Globus pallidus (tissue), 1 donor: ENCODE measurements at regions not wholly inside any gene's neighbourhood (a gene's known extent, or its start where the extent isn't known, plus 50 kb on each side); places are given as distances from the start of the nearest gene placed in this dataset.
"Not testable (repeated sequence)": the region's sequence is repeated elsewhere in the genome, so short reads cannot be mapped to it uniquely, and the experiment has no call there.

ENCODE experiments used
- DNase-seq: peaks from one replicate; pipeline ENCODE4 v3.0.0-alpha.2; 2015; ENCODE audit warnings: low spot score

GRCh38 chr5:138647794-138648410 lies 72.7 kb upstream of the HSPA9 start:
- DNase-seq, result no peak

- no peak for DNase-seq
These were observed 72.1 kb upstream of the HSPA9 start for GRCh38 chr5:138647261-138647788.

GRCh38 chr5:138646671-138647070 lies 71.5 kb upstream of the HSPA9 start:
- DNase-seq, result no peak

- DNase-seq, result no peak
These were observed 70.8 kb upstream of the HSPA9 start for GRCh38 chr5:138645778-138646575.

GRCh38 chr5:138643040-138643791 lies 68.0 kb upstream of the HSPA9 start:
- DNase-seq, result no peak

- DNase-seq, result peak; percentile 67
These were observed 66.5 kb upstream of the HSPA9 start for GRCh38 chr5:138641547-138642298.

GRCh38 chr5:138640646-138641254 lies 65.5 kb upstream of the HSPA9 start:
- DNase-seq, result no peak

GRCh38 chr5:138640138-138640537 lies 64.9 kb upstream of the HSPA9 start:
- no peak for DNase-seq

GRCh38 chr5:138639326-138639725 lies 64.1 kb upstream of the HSPA9 start:
- DNase-seq, result no peak

GRCh38 chr5:138637256-138637655 lies 62.1 kb upstream of the HSPA9 start:
- DNase-seq, result no peak

- no peak for DNase-seq
These were observed 61.3 kb upstream of the HSPA9 start for GRCh38 chr5:138636398-138636944.

GRCh38 chr5:138635708-138636107 lies 60.5 kb upstream of the HSPA9 start:
- DNase-seq, result no peak

- DNase-seq, result no peak
These were observed 60.1 kb upstream of the HSPA9 start for GRCh38 chr5:138635265-138635664.

GRCh38 chr5:138634804-138635203 lies 59.6 kb upstream of the HSPA9 start:
- DNase-seq, result not testable (repeated sequence)

- DNase-seq, result peak; percentile 83
These were observed 57.8 kb upstream of the HSPA9 start for GRCh38 chr5:138632900-138633489.

GRCh38 chr5:138631096-138631928 lies 56.1 kb upstream of the HSPA9 start:
- no peak for DNase-seq

- DNase-seq, result no peak
These were observed 54.2 kb upstream of the HSPA9 start for GRCh38 chr5:138629392-138629791.

- DNase-seq, result no peak
These were observed 51.2 kb upstream of the HSPA9 start for GRCh38 chr5:138626333-138626944.

GRCh38 chr5:138625134-138625533 lies 49.9 kb upstream of the HSPA9 start:
- DNase-seq, result no peak
